ENCODE measurements at regions not wholly inside any gene's neighbourhood (a gene's known extent, or its start where the extent isn't known, plus 50 kb on each side); places are given as distances from the start of the nearest gene placed in this dataset.

- no peak overlapping the region for H3K4me2 ChIP-seq (ENCODE audit: control insufficient read depth, extremely low read depth, insufficient read depth, low read depth, low read length)
- dilution Hi-C loops (cut with MboI; ENCODE audit: extremely low pct_ligation_motif_present, low sequenced_read_pairs) = no loop called here
- no peaks in the 10 kb centered on the region for H3K9me1 ChIP-seq (ENCODE audit: control insufficient read depth, extremely low read depth, insufficient read depth, low read length)
- no peaks in the 10 kb centered on the region for H3K36me3 ChIP-seq (ENCODE audit: control insufficient read depth in 2 of 2, extremely low read depth in 1 of 2, insufficient read depth in 2 of 2, low read length in 2 of 2)
- H2AFZ ChIP-seq (ENCODE audit: control insufficient read depth, low read length) = no peak overlapping the region
- peaks cover 19% of the 10 kb centered on the region for H3K4me1 ChIP-seq (ENCODE audit: control insufficient read depth, extremely low read depth, insufficient read depth, low read length)
- no peaks in the 10 kb centered on the region for H3K79me2 ChIP-seq (ENCODE audit: control insufficient read depth, insufficient read depth, low read length)
- TF ChIP-seq CTCF (optimal IDR thresholded peaks at IDR 0.05 in 1 of 3, IDR thresholded peaks at IDR 0.05 in 1 of 3, conservative IDR thresholded peaks at IDR 0.05 in 1 of 3; ENCODE audit: extremely low read depth in 1 of 3, insufficient read depth in 2 of 3, low read length in 3 of 3) (no peak), EZH2 (IDR thresholded peaks at IDR 0.05; ENCODE audit: low read length) (no peak)
- FAIRE-seq (no peak), DNase-seq (ENCODE audit: low read depth, low spot score) (no peak)
- peaks cover 40% of the 10 kb centered on the region for H3K27me3 ChIP-seq (ENCODE audit: control insufficient read depth, extremely low read depth, insufficient read depth, low read length)
- H4K20me1 ChIP-seq (ENCODE audit: control insufficient read depth, extremely low read depth, insufficient read depth, low read length) = peaks cover 5% of the 10 kb centered on the region
- H3K9me3 ChIP-seq (ENCODE audit: control insufficient read depth, low read depth, low read length) = no peaks in the 10 kb centered on the region
- no peak overlapping the region for H3K9ac ChIP-seq (ENCODE audit: control insufficient read depth, extremely low read depth, insufficient read depth, low read length)
- H3K27ac ChIP-seq (ENCODE audit: control insufficient read depth, insufficient read depth, low read length) = no peak overlapping the region
- no peak overlapping the region for H3K4me3 ChIP-seq (ENCODE audit: control insufficient read depth in 2 of 3, extremely low read depth in 1 of 3, insufficient read depth in 2 of 3, low read depth in 1 of 3, low read length in 3 of 3)
These were observed 62.6 kb upstream of the DHX15 start for GRCh38 chr4:24646798-24647460.

GRCh38 chr4:24650849-24651640 lies 66.7 kb upstream of the DHX15 start:
- no peak for DNase-seq (ENCODE audit: low read depth, low spot score)
- Histone ChIP-seq H2AFZ (ENCODE audit: control insufficient read depth, low read length) (no peak overlapping the region), H3K79me2 (ENCODE audit: control insufficient read depth, insufficient read depth, low read length) (no peaks in the 10 kb centered on the region), H3K27ac (ENCODE audit: control insufficient read depth, insufficient read depth, low read length) (no peak overlapping the region), H3K27me3 (ENCODE audit: control insufficient read depth, extremely low read depth, insufficient read depth, low read length) (peaks cover 65% of the 10 kb centered on the region), H3K4me2 (ENCODE audit: control insufficient read depth, extremely low read depth, insufficient read depth, low read depth, low read length) (no peak overlapping the region), H4K20me1 (ENCODE audit: control insufficient read depth, extremely low read depth, insufficient read depth, low read length) (peaks cover 3% of the 10 kb centered on the region), H3K9ac (ENCODE audit: control insufficient read depth, extremely low read depth, insufficient read depth, low read length) (no peak overlapping the region), H3K36me3 (ENCODE audit: control insufficient read depth in 2 of 2, extremely low read depth in 1 of 2, insufficient read depth in 2 of 2, low read length in 2 of 2) (no peaks in the 10 kb centered on the region), H3K4me3 (ENCODE audit: control insufficient read depth in 2 of 3, extremely low read depth in 1 of 3, insufficient read depth in 2 of 3, low read depth in 1 of 3, low read length in 3 of 3) (no peak overlapping the region), H3K9me1 (ENCODE audit: control insufficient read depth, extremely low read depth, insufficient read depth, low read length) (no peaks in the 10 kb centered on the region), H3K4me1 (ENCODE audit: control insufficient read depth, extremely low read depth, insufficient read depth, low read length) (no peaks in the 10 kb centered on the region), H3K9me3 (ENCODE audit: control insufficient read depth, low read depth, low read length) (no peaks in the 10 kb centered on the region)
- FAIRE-seq = no peak
- TF ChIP-seq EZH2 (IDR thresholded peaks at IDR 0.05; ENCODE audit: low read length) = no peak
- no peak for TF ChIP-seq CTCF (optimal IDR thresholded peaks at IDR 0.05 in 1 of 3, IDR thresholded peaks at IDR 0.05 in 1 of 3, conservative IDR thresholded peaks at IDR 0.05 in 1 of 3; ENCODE audit: extremely low read depth in 1 of 3, insufficient read depth in 2 of 3, low read length in 3 of 3)
- dilution Hi-C loops (cut with MboI; ENCODE audit: extremely low pct_ligation_motif_present, low sequenced_read_pairs) = no loop called here

All from keratinocyte (primary cell).